ENCODE measurements at regions not wholly inside any gene's neighbourhood (a gene's known extent, or its start where the extent isn't known, plus 50 kb on each side); places are given as distances from the start of the nearest gene placed in this dataset.

DNA sequence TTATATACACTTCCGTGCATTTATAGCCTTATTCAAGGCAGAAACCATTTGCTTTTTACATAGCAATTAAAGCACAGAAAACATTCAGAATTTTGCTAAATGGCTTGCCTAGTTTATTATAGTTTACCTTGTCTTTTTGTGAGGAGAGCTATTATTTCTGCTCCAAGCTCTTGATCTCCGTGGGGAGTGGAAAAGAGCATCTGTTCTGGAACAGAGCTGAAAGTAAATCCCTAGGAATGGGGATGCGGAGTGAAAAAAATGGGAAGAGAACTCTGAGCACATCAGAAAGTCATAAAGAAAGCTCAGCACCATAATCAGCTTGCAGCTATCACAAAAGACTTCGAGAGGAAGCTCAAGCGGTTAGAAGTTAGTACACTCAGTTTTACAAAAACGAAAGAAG lies 1006.7 kb downstream of the ROBO2 start:
- TF ChIP-seq, protein P1, sequence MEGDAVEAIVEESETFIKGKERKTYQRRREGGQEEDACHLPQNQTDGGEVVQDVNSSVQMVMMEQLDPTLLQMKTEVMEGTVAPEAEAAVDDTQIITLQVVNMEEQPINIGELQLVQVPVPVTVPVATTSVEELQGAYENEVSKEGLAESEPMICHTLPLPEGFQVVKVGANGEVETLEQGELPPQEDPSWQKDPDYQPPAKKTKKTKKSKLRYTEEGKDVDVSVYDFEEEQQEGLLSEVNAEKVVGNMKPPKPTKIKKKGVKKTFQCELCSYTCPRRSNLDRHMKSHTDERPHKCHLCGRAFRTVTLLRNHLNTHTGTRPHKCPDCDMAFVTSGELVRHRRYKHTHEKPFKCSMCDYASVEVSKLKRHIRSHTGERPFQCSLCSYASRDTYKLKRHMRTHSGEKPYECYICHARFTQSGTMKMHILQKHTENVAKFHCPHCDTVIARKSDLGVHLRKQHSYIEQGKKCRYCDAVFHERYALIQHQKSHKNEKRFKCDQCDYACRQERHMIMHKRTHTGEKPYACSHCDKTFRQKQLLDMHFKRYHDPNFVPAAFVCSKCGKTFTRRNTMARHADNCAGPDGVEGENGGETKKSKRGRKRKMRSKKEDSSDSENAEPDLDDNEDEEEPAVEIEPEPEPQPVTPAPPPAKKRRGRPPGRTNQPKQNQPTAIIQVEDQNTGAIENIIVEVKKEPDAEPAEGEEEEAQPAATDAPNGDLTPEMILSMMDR (IDR thresholded peaks at IDR 0.05; ENCODE audit: insufficient read depth, low read length, poor library complexity, severe bottlenecking) = no peak
- TF ChIP-seq EZH2phosphoT487 (conservative IDR thresholded peaks at IDR 0.05; ENCODE audit: low read length) = no peak
